Adrenal gland (tissue), 5 donors: ENCODE measurements at regions not wholly inside any gene's neighbourhood (a gene's known extent, or its start where the extent isn't known, plus 50 kb on each side); places are given as distances from the start of the nearest gene placed in this dataset.

Experiments used
- POLR2A ChIP-seq, 2 donors: fragments of 450-650 bp; IDR thresholded peaks; one replicate each; pipeline ENCODE4 v1.6.1; 2017; ENCODE audit warnings: antibody characterized with exemption in 2 of 2, mild to moderate bottlenecking in 2 of 2, moderate library complexity in 1 of 2
- TF ChIP-seq, protein P1 (sequence below), 6 experiments: fragments of 450-650 bp in 4 of 6; fragments of 200-600 bp in 2 of 6; sonication (generic) in 1 of 6; IDR thresholded peaks; 1 replicate in 5 of 6; 2 replicates in 1 of 6; pipeline versions ENCODE4 v1.5.1 to v1.8.0; 2016 to 2021; ENCODE audit warnings: antibody characterized with exemption in 6 of 6, mild to moderate bottlenecking in 2 of 6, moderate library complexity in 1 of 6
- donor health status: DM: no; HTN: no; CAD: no.

- no peak for TF ChIP-seq POLR2A (IDR thresholded peaks at IDR 0.05)
- TF ChIP-seq, protein P1, sequence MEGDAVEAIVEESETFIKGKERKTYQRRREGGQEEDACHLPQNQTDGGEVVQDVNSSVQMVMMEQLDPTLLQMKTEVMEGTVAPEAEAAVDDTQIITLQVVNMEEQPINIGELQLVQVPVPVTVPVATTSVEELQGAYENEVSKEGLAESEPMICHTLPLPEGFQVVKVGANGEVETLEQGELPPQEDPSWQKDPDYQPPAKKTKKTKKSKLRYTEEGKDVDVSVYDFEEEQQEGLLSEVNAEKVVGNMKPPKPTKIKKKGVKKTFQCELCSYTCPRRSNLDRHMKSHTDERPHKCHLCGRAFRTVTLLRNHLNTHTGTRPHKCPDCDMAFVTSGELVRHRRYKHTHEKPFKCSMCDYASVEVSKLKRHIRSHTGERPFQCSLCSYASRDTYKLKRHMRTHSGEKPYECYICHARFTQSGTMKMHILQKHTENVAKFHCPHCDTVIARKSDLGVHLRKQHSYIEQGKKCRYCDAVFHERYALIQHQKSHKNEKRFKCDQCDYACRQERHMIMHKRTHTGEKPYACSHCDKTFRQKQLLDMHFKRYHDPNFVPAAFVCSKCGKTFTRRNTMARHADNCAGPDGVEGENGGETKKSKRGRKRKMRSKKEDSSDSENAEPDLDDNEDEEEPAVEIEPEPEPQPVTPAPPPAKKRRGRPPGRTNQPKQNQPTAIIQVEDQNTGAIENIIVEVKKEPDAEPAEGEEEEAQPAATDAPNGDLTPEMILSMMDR (IDR thresholded peaks at IDR 0.05), result no peak
Observed at GRCh38 chr5:61931236-61931635, 374.8 kb upstream of the KIF2A start.
